ENCODE measurements at regions not wholly inside any gene's neighbourhood (a gene's known extent, or its start where the extent isn't known, plus 50 kb on each side); places are given as distances from the start of the nearest gene placed in this dataset.
"Not testable (repeated sequence)": the region's sequence is repeated elsewhere in the genome, so short reads cannot be mapped to it uniquely, and the experiment has no call there.

DNA sequence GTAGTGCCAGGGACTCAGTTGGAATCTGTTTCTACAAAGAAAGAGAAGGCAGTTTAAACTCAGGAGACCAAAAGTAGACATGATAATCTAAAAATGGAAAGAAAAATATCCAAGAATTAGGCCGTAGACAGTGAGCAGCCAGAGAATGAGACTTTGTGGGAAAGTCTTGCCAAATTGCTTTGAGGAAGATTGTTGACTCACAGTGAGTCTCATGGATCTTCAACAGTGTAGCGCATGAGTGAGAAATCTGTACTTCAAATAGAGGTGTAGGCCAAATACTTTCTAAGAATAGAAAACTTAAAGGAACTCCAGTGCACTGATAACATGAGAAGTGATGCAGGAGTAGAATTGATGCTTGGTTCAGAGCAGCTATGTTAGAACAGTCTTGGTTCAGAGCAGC is 284.5 kb downstream of the HTR1B start:
- peak; percentile 37 for DNase-seq (ENCODE audit: low spot score)

DNA sequence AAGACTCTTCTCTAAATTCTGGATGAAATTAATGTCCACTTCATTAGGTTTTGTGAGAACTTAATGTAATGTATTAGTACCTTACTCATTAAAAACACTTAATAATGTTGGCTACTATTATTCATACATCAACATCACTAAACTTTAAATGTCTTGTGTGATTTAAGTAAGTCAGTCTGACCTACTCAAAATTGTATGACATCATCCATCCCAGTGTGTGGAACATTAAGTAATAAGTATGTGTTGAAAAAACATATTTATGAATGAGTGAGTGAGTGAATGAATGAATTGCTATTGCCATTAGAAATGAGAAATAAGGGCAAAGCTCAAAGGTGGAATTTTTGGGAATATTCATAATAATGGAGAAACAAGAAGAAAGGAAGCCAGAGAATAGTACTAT is 285.8 kb downstream of the HTR1B start:
- DNase-seq (ENCODE audit: low spot score), result no peak

DNA sequence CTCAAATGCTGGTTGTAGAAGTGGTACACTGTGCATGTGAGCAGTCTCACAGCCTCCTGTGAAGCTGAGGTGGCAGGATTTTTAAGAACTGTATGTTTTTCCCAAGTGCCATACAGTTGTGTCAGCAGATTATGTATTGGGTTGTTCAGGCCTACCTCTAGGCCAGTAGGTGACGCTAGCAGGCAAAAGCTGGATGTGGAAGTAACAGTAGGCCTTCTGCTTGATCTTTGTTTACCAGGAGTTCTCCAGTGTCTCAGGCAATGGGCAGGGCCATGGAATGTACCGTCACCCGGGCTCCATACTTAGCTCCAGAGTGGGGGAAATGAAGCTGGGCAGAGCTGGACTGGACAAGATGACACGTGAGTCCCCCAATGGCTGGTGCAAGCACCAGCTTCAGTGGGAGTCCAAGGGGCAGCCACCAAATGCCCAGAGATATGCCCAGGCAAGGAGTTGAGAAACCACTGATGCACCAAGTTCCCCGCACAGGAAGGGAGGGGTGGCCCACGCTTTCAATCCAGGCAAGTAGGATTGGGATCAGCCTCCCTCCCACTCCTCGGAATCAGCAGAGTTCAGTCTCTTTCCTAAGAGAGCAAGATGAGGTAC is 289.7 kb downstream of the HTR1B start:
- DNase-seq (ENCODE audit: low spot score), result no peak

DNA sequence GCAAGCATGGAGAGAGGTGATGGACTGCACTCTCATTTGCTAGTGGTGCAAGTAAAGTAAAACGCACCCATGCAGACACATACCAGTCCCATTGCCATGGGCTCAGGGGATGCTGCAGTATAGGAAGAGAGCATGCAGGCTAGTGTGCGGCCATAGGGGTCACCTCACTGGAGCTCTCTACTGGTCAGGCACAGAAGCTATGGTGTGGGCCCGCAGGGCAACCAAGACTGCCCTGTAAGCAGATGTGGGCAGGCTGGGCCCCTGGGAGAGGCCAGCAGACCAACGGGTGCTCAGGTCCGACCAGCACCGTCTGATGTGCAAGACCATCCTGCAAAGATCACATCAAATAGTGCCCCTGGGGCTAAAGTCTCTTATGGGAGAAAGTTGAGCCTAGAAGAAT is 290.7 kb downstream of the HTR1B start:
- no peak for DNase-seq (ENCODE audit: low spot score)

DNA sequence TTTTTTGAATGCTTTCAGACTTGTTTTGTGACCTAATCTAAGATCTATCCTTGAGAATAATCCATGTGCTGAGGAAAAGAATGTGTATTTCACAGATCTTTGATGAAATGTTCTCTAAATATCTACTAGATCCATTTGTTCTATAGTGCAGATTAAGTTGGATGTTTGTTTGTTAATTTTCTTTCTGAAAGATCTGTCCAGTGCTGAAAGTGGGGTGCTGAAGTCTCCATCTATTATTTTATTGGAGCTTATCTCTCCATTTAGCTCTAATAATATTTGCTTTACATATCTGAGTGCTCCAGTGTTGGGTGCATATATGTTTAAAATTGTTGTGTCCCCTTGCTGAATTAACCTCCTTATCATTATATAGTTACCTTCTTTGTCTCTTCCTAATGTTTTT is 303.6 kb downstream of the HTR1B start:
- no peak for DNase-seq (ENCODE audit: low spot score)

DNA sequence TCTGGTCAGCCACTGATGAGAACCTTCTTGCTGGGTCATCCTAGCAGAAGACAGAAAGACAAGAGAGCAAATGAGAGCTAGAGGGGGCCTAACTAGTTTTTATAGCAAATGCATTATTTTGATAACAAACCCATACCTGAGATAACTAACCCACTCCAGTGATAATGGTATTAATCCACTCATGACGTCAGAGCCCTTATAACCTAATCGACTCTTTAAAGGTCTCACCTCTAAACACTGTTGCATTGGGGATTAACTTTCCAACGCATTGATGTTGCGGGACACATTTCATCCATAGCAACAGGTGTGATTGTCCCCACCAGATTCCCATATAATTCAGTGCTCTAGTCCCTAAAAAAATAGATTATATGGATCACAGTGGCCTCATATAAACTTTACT is 312.1 kb downstream of the HTR1B start:
- DNase-seq (ENCODE audit: low spot score), result no peak

DNA sequence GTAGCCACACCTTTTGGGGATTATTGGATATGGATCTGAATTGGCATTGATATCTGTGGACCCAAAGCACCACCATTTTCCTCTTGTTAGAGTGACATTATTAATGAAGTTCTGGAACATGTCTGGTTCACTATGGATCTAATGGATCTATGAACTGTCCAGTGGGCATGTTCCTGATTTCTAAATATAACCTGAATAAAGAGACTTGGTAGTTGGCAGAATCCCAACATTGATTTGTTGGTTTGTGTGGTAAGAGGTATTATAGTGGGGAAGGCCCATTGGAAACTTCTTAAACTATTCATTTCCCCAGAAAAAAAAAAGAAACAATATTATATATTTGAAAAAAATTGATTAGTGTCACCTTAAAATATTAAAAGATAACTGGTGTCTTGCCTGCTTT is 312.6 kb downstream of the HTR1B start:
- no peak for DNase-seq (ENCODE audit: low spot score)

DNA sequence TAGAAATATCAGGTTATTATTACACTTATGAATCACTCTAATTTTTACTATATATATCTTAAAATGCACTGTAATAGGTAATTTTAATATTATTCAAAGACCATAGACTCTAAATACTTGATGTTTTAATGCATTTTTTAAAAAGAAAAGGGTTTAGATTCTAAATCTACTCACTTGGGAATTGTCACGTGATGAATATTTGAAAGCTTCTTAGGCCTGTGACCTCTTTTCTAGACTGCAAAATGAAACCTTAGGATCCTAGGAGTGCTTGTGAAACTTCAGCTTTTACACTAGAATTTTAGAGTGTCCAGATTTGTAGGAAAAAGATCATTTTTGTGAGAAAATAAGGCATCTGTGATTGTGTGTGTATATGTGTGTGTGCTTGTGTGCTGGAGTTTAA is 318.0 kb downstream of the HTR1B start:
- DNase-seq (ENCODE audit: low spot score), result no peak

DNA sequence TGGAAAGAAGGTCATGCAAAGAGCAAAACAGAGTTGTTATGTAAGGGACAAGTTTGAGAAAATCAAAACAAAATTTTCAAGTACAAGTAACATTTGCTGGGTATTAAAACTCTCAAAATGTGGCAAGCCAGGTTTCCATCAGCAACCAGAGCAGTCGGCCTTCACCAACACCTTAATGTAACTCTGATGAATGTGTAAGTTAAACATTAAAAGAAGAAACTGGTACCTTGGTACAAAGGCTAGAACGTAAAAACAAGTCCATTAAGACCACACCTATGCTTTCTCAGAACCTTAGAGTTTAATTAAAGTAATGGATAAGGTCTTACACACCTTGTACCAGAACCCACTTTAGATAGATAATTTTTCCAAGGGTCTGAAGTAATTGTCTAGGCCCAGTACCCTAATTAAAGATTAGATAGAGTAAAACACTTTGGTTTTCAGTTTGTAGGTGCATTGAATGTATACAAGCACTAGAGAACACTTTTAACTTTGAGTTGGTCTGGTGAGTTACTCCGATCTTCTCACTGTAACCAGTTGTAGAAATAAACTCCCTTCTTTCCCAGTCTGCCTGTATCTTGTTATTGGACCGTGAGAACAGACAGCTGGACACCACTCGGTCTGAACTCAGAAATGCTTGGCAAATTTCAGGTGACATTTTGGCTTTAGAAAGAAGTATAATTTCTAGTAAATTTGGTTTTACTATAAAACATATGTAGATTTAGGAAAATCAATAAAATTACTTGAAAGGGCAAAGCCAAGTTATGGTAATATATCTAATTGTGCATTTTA is 319.4 kb downstream of the HTR1B start:
- DNase-seq (ENCODE audit: low spot score), result no peak

DNA sequence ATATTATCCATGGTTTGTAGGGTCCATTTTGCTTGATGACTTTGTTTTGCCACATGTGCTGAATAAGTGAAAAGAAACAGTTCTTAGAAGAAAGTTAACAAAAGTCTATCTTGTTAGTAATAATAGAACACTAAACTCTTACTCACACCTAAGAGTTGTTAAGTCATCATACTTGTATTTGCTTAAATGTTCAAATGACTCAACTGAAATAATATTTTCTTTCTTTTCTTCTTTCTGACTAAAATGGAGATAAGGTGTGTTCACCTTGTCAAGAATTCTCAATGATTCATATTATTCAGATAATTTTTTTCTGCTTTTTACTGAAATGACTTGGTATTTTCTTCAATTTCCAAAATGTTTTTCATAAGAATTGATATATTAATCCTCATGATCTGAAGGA is 327.2 kb downstream of the HTR1B start:
- no peak for DNase-seq (ENCODE audit: low spot score)

DNA sequence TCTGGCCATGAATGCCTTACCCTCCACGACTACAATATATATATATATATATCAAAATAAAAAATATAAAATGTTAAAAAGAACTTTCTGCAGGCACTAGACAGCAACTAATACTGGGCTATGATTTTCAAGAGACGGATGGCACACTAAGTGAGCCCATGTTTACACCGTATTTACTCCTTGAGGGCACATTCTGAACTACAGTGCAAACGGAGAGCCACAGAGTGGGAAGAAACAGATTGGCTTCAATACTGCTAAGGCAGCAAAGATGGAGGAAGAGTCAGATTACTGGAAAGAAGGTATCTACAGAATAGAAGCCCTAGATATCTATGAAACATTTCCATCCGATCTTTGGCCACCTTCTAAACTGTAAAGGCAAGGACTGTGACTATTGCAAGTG is 330.3 kb downstream of the HTR1B start:
- no peak for DNase-seq (ENCODE audit: low spot score)

DNA sequence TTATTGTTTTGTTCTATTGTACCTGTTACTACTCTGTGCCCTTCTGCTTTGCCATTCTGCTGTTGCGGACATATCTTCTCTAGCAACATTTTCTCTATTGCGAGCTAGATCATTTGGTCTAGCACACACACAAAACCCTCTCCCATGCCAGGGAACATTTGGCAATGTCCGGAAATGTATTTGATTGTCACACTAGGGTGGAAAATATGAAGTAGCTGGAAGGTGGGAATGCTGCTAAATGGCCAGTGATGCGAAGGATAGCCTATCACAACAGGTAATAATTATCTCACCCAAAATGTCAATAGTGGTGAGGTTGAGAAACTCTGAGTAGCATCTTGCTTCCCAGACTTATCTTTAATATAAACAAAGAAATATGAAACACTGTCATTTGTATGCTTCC is 331.9 kb downstream of the HTR1B start:
- DNase-seq (ENCODE audit: low spot score), result no peak

DNA sequence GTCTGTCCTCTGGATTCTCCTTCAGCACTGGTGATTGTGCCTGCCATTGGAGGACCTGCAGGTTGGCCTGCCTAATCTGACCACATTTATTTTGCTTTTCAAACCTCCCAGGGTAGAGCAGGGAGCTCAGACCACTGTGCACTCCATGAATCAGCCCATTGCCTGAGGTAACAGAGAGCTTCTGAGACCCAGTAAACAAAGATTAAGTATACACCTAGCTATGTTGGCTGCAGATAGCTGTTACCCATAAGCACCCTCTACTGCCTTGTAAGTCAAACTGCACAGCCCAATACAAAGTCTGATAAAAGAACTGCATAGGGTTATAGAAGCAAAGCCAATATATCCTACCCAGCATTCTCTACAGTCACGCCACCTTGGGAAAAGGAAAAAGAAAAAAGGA is 338.7 kb downstream of the HTR1B start:
- no peak for DNase-seq (ENCODE audit: low spot score)

DNA sequence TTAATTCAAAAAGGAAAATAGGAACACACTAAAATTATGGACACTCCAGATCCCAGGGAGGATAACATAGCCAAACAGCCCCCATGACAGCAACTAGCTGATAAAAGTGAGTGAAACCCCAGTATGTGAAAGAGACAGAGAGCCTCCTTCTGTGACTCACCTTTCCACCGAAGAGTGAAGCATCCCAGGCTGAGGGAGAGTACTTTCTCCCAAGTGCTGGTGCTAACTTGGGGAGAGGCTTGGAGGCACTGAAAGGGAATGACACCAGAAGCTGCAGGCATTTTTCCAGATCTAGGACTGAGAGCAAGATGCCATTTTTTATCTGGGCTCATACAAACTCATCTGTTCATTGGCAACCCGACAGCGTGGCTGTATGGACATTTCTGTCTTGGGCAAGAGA is 339.8 kb downstream of the HTR1B start:
- DNase-seq (ENCODE audit: low spot score), result no peak

DNA sequence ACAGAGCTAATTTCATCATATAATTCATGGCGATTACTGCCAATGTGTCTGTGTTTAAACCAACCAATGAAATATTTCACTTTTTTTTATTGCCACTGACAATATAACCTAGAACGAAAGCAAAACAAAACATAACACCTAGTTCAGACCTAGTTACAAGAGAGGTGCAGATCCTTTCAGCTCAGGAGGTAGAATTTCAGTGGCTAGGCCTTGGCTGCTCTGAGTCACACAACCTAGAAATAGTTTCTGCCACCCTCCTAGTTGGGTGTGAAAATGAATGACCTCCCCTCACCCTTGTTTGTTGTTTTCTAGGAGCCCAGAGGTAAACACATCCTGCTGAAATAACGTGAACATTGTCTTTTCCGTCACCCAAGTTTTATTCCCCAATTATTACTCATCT is 356.3 kb downstream of the HTR1B start:
- no peak for DNase-seq (ENCODE audit: low spot score)

DNA sequence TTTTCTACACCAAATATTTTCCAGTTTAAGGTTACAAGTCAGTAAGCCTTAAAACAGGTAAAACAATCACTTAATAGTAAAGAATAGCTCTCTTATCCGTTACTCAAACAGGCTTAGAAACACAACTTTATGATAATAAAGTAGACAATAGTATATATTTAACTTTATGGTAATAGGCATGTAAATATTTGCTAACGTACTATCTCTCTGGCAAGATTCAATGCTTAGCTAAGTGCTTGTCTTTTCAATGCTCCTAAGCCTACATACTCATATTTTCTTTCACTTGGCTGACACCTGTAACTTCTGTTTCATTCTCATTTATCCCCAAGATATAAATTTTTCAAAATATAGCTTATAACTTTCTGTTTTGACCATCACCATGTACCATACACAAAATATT is 358.2 kb downstream of the HTR1B start:
- DNase-seq (ENCODE audit: low spot score), result no peak

DNA sequence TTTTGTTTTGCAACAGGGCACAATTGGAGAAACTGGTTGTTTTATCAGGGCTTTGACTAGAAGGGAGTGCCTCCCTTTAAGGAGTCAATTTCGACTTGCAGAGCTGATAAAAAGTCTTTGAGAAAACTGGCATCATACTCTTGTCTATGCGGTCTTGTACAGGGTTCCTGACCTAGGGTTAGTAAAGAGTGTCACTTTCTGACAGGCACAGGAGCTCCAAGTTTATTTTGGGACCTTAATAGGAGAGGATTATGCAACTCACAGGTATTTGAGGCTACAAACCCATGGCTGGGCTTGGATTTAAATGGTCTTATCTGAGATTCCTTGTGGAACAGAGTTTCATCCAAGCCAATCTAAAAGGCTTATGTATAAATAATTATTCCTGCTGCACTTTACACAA is 365.4 kb downstream of the HTR1B start:
- no peak for DNase-seq (ENCODE audit: low spot score)

DNA sequence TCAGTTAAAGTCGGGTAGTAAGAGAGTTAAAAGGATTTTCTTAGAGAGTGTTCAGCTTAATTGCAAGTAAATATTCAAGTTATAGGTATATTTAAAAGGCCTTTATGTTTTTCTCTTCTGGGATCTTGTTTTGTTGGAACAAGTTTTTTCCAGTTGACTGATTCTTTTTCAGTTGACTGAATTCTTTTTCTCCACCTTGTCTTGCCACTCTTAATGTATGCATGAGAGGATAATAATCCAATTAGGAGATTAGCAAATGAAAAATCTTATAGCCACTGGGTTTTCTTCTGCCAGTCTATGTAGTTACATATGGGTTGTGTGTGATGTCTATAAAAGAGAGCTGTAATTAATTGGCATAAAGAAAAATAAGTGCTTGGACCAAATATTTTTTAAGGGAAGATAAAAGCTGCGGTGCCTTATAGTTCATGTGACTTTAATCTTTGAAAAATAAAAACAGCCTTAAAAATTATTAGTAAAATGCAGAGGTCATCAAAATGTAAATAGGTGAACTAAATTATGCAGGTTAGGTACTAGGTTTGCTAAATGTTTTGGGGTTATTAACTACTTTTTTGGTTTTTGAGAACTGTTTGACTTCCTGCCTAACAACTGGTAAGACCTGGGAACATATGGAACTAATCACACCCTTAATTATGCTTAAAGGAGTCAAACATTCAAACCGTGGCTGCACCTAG is 367.2 kb downstream of the HTR1B start:
- no peak for DNase-seq (ENCODE audit: low spot score)

DNA sequence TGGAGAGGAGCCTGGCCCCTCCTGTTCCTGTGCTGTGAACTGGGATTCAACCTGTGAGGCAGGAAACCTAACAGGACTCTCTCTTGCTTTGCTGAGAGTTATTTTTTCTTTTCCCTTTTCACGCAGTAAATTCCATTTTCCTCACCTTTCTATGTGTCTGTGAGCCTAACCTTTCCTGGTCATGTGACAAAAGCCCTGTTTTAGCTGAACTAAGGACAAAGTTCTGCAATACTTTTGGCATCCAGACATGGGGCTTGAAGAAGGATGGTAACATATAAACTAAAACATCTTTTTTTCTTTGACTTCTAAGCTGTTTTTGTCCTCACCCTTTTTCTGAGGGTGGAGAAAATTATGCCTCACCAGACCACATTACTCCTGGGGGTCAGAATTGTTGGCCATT is 368.5 kb downstream of the HTR1B start:
- DNase-seq (ENCODE audit: low spot score), result no peak

DNA sequence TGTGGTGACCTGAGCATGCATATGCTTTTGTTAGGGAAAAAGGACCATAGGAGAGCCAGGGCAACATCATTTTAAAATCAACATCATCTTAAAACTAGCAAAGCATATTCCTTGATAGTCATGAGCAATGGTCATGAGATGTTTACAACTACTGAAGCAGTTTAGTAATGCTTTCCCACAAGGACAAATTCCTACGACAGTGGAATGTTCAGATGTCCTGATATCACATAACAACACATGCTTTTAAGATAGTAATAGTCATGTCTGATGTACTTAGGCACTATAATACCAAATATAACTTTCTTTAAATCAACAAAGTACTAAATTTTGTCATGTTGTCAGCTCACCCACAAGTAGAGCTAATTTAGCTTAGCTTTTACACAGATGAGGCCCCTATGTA is 370.3 kb downstream of the HTR1B start:
- peak; percentile 10 for DNase-seq (ENCODE audit: low spot score)

DNA sequence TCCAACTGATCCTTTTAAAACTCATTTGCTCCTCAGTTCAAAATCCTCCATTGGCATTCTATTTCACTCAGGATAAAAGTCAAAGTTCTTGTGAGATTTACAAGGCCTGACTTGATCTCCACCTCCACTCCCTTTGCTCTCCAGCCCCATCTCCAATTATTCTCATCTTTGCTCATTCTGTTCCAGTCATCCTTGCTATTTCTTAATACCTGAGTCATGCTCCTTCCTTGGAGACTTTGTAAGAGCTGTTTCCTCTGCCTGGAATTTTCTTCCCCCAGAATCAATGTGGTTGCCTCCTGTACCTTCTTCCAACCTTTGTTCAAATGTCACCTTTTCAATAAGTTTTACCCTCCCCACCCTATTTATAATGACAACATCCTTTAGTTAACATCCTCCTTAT is 373.5 kb downstream of the HTR1B start:
- DNase-seq (ENCODE audit: low spot score), result no peak

DNA sequence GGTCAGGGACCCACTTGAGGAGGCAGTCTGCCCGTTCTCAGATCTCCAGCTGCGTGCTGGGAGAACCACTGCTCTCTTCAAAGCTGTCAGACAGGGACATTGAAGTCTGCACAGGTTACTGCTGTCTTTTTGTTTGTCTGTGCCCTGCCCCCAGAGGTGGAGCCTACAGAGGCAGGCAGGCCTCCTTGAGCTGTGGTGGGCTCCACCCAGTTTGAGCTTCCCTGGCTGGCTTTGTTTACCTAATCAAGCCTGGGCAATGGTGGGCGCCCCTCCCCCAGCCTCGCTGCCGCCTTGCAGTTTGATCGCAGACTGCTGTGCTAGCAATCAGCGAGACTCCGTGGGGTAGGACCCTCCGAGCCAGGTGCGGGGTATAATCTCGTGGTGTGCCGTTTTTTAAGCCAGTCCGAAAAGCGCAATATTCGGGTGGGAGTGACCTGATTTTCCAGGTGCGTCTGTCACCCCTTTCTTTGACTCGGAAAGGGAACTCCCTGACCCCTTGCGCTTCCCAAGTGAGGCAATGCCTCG is 375.4 kb downstream of the HTR1B start:
- DNase-seq (ENCODE audit: low spot score), result not testable (repeated sequence)

DNA sequence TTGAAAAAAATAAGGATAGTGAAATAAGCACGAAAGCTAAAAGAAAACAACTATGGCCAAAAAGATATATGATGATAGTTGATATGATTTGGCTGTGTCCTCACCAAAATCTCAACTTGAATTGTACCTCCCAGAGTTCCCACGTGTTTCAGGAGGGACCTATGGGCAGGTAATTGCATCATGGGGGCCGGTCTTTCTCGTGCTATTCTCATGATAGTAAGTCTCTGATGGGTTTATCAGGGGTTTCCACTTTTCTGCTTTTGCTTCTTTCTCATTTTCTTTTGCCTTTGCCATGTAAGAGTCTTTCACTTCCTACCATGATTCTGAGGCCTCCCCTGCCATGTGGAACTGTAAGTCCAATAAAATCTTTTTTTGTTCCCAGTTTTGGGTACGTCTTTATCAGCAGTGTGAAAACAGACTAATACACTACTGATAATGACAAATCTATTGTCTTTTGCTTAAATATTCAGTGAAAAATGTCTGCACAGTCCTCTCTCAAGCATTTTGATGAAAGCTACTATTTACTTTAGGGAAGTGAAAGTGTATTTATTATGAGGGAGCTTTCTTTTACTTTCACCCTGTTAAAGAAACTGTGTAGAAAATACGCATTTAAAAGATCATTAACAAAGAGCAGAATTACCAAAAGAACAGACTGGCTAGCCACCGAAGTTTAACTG is 389.1 kb downstream of the HTR1B start:
- no peak for DNase-seq (ENCODE audit: low spot score)
